ENCODE measurements at regions not wholly inside any gene's neighbourhood (a gene's known extent, or its start where the extent isn't known, plus 50 kb on each side); places are given as distances from the start of the nearest gene placed in this dataset.

DNA sequence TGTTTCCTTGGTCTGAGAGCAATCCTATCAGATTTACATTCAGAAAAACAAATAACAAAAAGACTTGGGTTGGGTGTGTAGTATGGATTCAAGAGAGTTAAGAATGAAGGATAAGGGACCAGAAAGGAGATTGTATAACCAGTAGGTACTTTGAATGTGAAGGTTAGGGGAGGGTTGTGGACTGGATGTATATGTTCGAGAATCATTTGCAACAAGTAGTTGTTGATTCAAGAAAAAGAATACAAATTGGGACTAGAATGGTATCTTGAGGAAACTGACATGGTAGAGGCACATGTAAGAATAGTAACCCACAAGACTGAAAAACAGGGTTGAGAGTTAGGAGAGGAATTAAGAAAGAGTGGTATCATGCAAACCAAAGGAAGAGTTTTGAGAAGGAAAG, 240.0 kb upstream of the PPP1R3A start:
- no peak for DNase-seq (ENCODE audit: low spot score)
- TF ChIP-seq, protein P1, sequence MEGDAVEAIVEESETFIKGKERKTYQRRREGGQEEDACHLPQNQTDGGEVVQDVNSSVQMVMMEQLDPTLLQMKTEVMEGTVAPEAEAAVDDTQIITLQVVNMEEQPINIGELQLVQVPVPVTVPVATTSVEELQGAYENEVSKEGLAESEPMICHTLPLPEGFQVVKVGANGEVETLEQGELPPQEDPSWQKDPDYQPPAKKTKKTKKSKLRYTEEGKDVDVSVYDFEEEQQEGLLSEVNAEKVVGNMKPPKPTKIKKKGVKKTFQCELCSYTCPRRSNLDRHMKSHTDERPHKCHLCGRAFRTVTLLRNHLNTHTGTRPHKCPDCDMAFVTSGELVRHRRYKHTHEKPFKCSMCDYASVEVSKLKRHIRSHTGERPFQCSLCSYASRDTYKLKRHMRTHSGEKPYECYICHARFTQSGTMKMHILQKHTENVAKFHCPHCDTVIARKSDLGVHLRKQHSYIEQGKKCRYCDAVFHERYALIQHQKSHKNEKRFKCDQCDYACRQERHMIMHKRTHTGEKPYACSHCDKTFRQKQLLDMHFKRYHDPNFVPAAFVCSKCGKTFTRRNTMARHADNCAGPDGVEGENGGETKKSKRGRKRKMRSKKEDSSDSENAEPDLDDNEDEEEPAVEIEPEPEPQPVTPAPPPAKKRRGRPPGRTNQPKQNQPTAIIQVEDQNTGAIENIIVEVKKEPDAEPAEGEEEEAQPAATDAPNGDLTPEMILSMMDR (IDR thresholded peaks at IDR 0.05): no peak

DNA sequence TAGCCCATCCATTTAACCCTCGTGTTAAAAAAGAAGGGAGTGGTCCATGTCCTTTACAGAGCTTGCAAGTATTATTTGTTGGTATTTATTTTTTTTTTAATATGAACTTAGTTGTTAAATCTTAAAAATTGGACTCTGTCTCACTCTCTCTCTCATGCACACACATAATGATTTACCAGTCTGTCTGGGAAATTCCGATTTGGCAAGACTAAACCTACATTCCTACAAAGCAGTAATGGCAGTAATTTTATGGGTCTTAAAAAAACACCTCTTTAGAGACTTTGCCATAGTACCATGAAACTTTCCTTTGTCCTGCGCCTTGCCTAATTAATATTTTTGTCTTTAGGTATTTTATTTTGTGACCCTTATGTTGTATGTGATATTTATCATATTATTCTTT, 239.5 kb upstream of the PPP1R3A start:
- Histone ChIP-seq H3K27ac (no peak overlapping the region), H3K4me3 (no peak overlapping the region)
- DNase-seq (ENCODE audit: low spot score): no peak
- TF ChIP-seq, protein P1 (IDR thresholded peaks at IDR 0.05): no peak

More for the DNA sequence above, 240.0 kb upstream of the PPP1R3A start:
- Histone ChIP-seq H3K4me3 (no peak overlapping the region), H3K27ac (no peak overlapping the region)

GRCh38 chr7:114156178-114156577, 237.4 kb upstream of the PPP1R3A start:
- no peak overlapping the region for H3K27ac ChIP-seq
- TF ChIP-seq, protein P1 (IDR thresholded peaks at IDR 0.05): no peak
- no peak for DNase-seq (ENCODE audit: low spot score)
- no peak overlapping the region for H3K4me3 ChIP-seq

DNA sequence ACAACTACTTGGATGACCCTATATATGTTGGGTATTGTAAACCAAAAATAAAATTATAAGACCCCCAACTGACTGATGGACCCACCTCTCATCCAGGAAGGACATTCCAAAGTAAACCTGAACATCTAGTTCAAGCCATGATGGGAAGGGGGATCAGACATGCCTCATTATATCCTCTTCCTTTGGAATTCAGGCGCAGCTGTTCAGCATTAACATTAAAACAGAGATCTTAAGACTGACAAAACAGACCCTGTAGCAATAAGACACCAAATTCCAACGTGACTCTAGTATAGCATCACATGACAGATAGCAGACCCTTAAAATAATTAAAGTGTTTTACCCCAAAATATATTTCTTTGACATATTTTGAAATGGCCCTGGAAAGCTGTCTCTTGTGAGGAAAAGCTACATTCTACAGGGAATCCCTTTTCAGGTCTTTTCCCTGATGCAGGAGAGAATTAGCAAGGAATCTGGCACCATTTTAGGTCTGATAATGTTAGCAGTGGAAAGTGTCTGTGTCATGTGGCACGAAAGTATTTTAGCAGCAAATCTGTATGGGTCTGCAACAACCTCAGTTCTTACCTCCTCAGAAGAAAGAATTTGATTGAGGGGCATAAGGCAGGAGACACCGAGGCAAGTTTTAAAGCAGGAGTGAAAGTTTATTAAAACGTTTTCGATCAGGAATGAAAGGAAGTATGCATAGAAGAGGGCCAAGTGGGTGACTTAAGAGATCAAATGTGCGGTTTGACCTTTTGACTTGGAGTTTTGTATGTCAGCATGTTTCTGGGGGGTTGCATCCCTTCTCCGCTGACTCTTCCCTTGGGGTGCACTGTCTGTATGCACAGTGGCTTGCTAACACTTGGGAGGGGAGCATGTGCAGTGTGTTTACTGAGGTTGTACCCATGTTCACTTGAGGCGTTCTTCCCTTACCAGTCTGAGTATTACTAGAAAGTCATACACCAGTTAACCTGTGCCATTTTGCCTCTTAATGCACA, 236.6 kb upstream of the PPP1R3A start:
- no peak overlapping the region for H3K4me3 ChIP-seq
- H3K27ac ChIP-seq: no peak overlapping the region
- TF ChIP-seq, protein P1 (IDR thresholded peaks at IDR 0.05): no peak
- no peak for DNase-seq (ENCODE audit: low spot score)

- TF ChIP-seq, protein P1 (IDR thresholded peaks at IDR 0.05): no peak
- DNase-seq (ENCODE audit: low spot score): no peak
- Histone ChIP-seq H3K4me3 (no peak overlapping the region), H3K27ac (no peak overlapping the region)
Observed at GRCh38 chr7:114153700-114154099, 234.9 kb upstream of the PPP1R3A start.

DNA sequence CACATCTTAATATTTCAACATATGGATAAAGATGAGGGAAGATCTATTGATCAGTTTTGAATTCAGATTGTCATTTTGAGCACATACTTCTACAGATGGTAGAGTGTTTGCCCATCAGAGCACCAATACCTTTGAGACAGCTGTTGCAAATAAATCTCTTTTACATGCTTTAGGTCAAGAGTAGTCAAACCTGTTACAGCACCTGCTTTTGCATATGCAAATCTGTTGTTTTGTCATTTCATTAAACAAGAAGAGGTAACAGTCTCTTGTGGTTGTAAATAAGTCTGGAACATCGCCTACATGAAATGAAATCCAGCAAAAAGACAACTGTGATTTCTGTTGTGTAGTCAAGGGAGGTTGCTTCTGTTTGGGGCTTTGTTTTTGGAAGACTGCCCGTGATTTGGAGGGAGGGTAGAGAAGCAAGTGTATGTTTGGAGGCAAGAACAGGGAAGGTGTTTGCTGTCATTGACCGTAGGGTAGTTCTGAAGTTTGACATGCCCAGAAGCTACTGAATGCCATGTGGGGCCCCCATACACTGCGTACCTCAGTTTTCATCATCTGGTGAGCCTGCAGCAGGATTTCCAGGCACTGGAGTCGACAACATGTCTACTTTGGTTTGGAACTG, 233.6 kb upstream of the PPP1R3A start:
- DNase-seq (ENCODE audit: low spot score): no peak
- TF ChIP-seq, protein P1 (IDR thresholded peaks at IDR 0.05): no peak

More for the DNA sequence above, 233.6 kb upstream of the PPP1R3A start:
- no peak overlapping the region for H3K4me3 ChIP-seq
- H3K27ac ChIP-seq: no peak overlapping the region
